NCI-H2196 treated with DMSO at 0.1 percent for 48 hours (cell line): ENCODE measurements at regions not wholly inside any gene's neighbourhood (a gene's known extent, or its start where the extent isn't known, plus 50 kb on each side); places are given as distances from the start of the nearest gene placed in this dataset.
"Not testable (repeated sequence)": the region's sequence is repeated elsewhere in the genome, so short reads cannot be mapped to it uniquely, and the experiment has no call there.

Experiments
- DNase-seq: peaks from one replicate; lab custom pipeline; 2025; ENCODE audit not compliant: unreplicated experiment; lab: John Stamatoyannopoulos, UW

DNA sequence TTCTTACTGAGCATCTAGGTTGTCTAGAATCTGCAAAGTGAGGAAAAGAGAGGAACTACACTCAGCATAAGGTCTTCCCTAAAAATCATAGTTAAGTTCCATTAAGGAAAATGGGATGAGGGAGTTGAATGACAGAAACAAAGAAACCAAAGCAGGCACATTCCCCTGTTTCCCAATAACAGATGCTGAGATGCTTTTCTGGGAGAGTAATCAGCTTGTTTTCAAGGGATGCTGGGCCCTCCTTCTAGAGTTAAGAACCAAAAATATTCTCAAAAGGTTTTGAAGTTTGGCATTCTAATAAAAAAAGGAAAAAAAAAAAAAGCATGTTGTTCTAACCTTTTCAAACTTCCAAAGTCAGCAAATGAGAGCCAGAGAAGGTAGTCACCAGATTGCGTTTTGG is 105.2 kb upstream of the ZNF648 start:
- DNase-seq: no peak

DNA sequence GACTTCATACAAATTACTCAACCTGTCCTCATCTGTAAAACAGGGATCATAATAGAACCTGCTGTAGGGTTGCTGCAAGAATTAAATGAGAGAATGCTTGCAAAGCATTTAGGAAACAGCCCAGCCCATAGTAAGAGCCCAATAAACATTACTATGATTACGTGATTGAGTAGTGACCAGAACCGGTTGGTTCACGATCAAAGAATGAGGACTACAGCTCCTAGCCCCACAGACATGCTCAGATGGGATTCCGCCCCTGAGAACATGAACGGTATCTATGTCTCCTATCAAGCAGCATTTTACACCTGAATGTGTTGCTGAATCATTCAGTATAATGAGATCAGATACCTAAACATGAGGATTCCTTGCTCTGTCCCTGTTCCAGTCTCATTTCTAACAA is 104.8 kb upstream of the ZNF648 start:
- no peak for DNase-seq

DNA sequence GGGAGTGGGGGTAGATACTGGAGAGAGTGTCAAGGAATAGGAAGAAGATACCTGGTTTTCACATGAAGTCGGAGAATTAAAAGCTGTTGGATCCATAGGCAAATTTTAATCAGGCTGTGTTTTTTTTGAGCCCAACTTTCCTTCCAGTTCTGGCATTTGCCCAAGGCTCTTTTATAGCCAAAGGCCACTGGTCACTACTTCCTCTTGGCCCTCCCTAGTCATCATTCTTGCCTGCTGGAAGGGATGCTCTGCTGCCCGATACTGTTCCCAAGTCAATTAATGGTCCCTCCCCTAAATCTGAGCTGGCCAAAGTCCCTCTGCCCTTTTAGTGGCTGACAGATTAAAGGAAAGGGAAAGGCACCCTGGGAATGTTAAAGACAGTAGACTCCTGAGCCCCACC is 102.8 kb upstream of the ZNF648 start:
- no peak for DNase-seq

DNA sequence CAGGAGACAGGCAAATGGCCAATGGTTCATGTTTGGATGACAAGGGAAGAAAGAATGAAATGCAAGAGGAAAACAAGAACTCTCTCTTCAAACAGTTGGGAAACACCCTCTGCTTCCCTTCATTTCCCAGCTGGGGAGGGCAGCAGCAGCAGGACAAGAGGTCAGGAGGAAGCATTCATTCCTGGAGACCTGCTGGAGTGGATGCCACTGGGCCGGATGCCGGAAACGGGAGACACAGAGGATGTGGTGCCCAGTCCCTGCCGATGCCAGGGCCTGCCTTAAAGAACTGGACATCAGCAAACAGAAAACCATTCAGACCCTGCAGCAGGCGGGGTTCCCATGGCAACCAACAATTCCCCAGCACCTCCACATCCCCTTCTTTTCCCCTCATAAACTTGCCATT is 102.3 kb upstream of the ZNF648 start:
- DNase-seq: no peak

DNA sequence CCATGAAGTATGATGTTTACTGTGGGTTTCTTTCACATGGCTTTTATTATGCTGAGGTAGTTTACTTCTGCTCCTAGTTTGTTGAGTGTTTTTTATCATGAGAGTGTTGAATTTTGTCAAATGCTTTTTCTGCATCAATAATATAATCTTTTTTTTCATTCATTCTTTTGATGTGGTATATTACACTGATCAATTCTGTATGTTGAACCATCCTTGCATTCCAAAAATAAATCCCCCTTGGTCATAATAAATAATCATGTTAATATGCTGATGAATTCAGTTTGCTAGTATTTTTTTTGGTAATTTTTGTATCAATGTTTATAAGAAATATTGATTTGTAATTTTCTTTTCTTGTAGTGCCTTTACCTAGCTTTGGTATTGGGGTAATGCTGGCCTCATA is 97.9 kb upstream of the ZNF648 start:
- DNase-seq: no peak

DNA sequence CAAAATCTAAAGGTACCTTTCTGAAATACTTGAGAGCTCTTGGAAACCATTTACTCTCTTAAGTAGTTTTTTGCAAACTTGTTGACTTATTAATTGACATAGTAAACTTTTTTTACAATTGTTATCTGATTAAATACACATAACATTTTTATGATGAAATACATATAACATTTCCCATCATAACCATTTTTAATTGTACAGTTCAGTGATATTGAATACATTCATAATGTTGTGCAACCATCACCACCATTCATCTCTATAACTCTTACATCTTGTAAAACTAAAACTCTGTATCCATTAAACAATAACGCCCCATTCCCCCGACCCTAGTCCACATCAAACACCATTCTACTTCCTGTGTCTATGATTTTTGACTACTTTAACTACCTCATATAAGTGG is 95.7 kb upstream of the ZNF648 start:
- no peak for DNase-seq

DNA sequence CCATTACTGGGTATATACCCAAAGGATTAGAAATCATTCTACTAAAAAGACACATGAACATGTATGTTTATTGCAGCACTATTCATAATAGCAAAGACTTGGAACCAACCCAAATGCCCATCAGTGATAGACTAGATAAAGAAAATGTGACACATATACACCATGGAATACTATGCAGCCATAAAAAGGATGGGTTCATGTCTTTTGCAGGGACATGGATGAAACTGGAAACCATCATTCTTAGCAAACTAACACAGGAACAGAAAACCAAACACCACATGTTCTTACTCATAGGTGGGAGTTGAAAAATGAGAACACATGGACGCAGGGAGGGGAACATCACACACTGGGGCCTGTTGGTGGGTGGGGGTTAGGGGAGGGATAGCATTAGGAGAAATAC is 92.9 kb upstream of the ZNF648 start:
- DNase-seq: not testable (repeated sequence)

DNA sequence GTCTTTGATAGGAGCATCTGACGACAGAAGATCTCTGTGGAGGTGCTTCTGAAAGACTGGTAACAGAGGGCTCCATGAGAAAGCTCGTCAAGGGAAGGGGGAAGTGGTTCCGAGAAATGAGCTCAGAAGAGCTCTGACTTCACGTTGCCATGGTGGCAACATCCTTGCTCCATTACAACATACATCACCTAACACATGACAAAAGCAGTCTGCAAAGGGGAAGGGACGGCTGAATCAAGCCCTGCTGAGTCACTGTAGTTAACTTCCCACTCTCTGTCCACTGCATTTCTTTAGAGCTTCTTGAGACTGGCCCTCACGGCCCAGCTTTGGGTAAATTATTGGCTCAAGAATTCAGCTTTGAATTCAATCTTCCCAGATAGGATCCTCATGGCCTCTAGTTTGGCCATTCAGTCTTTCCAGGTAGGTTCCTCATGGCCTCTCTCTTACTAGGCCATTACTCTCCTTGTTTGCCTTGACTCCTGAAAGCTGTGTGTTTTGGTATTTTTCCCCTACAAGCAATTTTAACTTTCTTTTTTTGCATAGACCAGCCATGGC is 88.0 kb upstream of the ZNF648 start:
- no peak for DNase-seq

DNA sequence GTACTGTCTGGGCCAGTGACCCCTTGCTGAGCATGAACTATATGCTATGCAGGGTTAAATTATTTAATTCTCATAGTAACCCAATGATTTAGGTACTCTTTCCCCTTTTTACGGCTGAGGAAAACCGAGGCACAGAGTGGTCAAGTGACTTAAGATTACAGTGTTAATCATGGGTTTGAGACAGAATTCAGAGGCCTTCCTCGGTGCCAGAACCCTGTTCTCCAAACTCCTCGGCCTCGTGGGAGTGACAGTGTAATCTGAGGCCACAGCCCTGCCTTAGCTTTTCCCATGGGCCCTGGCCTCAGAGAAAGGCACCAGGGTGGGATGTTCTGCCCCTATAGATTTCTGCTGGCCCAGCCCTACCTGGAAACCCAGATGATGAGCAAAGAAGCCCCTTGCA is 86.4 kb upstream of the ZNF648 start:
- no peak for DNase-seq

DNA sequence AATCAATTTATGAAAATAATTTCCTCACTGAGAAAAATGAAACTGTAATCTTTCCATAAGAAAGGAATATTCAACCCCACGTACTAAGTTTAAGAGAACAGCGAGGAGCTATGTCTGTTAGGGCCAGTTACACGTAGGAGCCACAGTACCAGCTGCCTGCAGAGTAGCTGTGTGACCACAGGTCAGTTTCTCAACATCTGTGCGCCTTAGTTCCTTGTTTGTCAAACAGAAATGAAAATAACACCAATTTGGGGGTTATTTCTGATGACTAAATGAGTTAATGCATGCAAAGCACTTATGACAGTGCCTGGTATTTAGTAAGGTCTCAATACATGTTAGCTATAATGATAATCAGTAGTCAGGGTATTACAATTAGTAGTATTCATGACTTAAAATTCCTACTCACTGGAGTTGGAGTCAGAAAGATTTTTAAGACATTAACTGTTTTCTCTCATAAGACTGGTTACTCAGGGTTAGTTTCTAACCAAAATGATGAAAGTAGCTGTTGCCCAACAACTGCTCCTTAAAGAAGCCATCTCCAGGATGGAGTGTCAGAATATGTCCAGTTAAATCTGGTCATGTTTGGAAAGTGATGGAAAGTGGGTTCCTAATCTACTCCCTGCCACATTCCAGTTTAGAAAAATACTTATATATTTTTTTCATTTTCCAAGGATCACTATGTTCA is 85.8 kb upstream of the ZNF648 start:
- DNase-seq: no peak

DNA sequence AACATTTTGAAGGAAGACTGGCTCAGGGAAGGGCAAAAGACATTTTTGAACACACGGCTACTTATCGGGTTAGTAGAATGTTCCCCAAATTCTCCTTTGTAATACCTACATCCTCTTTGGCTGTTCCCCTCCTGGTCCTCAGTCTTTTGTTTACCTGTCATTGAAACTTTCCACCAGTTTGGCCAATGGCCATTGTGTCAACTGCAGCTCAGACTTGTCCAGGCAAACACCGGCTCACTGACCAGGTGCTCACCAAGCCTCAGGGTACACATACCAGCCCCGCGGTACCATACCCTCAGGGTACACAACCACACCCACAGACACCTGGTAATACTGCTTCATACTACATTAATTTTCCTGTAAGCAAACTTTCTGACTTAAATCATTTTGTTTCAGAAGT is 84.8 kb upstream of the ZNF648 start:
- DNase-seq: no peak

DNA sequence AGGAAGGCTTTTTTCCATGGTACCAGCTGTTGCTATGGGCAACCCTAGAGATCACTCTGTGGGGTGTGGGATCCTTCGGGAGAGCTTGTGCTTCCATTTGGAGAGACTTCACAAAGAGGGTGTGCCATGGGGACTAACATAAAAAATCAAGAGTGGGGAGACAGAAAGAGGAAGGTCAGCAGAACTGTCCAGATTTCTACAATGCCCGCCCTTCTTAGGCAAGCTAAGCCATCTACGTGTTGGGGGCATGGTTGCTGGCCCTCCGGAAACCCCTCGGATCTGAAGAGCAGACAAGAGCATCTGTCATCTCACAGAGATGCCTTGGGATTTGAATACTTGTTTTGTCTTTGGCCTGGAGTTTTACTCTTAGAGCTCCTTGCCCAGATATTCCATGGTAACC is 83.9 kb upstream of the ZNF648 start:
- DNase-seq: no peak

DNA sequence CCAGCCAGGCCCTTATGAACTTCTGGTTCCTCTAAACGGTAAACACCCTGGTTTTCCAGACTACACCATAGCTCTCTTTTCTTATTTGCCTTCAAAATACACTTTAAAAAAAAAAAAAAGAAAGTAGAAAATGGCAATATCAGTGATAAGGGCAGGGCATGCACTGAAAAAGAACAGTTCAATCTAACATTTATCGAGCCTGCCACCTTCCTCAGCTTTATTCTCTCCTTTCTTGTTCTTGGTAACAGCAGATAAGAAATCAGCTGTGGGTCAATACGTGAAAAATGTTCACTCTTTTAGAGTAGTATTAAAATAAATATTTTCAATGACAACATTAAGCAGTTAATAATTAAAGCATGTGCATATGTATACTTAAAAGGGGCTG is 83.1 kb upstream of the ZNF648 start:
- DNase-seq: no peak

DNA sequence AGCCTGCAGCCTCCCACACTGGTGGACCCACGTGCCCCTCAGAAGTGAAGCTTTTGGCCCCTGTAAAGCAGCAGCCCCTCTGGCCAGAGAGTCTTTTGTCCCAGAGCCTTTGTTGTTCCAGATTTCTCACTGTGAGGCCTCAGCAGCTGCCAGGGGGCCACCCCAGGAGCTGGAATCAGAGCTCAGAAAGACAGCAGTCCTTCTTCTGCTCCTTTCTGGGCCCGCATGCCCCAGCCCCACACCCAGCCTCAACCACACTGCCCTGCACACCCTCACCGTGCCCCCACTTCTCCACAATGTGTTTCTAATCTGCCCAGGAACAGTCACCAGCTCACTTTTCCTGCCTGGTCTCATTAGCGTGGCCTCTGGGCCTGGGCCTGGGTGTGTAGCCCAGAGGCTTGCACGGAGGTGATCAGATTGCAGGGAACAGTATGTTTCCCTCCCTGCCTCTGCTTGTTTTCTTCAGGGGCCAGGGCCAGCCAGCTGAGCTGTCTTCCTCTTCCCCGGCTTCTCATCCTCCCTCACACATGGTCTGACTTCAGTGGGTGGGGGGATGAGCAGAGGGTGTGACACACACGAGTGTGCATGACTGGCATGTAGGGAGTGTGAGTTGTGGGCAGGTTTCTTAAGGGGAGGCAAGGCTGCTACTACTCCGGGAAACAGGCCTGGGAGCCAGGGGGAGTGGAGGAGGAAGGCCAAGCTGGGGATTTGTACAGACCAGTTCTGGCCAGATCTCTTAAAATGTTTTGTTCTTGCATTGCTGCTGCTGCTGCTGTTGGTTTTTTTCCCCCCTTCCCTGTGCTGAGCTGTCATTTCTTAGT is 82.5 kb upstream of the ZNF648 start:
- DNase-seq: no peak

DNA sequence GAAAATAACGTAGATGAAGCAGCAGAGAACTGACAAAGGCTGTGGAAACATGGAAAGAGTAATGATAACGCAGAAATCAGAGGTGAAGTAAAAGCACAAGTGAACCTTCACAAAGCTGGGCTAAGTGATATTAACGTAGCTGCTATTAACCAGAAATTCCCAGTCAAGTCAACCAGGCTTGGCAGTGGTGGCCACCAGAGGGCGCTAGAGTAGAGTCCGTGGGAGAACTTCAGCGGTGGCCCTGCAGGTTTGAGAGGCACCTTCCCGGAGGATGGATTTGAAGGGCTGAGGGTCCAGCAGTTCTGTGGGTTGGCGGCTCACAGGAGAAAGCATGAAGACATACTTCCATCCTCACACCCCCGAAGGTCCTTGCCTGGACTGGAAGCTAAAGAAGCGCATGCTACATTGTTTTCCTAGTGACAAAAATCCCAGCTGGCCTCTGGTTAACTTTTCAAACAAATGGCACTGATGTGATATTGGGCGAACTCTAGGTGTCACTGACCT is 81.7 kb upstream of the ZNF648 start:
- peak; percentile 66 for DNase-seq

DNA sequence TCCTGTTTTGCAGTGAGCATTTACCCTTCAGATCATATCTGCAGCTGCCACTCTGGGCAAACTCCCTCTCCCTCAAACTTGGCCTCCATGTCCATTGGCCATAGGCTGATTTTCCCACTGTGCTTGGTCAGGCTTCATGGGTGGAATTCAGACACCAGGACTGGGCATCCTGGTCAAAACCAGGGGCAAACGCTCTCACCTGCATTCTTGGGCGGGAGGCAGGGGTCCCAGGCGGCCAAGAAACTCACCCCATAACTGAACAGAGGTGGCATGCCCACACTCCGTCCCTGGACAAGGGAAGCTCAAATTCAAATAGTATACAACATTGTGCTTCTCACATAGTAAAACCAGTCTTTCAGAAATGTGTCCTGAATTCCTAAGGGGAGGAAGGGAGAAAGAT is 81.1 kb upstream of the ZNF648 start:
- DNase-seq: no peak

DNA sequence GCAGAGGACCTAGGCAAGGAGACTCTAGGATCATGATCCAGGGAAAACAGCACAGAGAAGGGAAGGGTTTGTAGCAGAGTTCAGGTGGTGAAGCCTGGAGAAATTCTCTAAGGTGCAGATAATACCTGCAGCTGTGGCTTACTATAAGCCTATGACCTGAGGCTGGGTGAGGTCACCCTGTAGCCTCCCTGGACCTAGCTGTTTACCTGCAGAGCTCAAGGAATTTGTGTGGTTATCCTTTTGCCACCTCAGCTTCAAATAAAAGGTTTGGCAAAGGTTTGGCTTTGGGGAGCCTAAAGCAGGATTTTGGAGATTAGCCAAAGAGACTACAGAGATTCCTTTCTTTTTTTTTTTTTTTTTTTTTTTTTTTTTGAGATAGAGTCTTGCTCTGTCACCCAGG is 79.5 kb upstream of the ZNF648 start:
- DNase-seq: no peak

DNA sequence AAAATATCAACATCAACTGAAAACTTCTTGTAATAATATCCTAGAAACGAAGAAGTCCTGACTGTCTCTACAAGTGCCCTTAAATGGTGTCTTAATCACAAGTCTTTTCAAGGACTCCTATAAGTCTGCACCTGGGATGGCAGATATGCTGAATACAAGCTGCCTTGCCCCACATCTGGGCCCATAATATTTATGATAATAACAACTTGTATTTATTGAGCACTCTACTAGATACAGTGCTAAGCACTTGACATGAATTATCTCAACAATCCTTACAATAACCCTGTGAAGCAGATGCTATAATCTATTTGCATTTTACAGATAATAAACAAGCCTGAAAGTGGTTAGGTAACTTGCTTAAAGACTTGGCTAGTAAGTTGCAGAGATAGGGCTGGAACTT is 78.0 kb upstream of the ZNF648 start:
- DNase-seq: no peak

DNA sequence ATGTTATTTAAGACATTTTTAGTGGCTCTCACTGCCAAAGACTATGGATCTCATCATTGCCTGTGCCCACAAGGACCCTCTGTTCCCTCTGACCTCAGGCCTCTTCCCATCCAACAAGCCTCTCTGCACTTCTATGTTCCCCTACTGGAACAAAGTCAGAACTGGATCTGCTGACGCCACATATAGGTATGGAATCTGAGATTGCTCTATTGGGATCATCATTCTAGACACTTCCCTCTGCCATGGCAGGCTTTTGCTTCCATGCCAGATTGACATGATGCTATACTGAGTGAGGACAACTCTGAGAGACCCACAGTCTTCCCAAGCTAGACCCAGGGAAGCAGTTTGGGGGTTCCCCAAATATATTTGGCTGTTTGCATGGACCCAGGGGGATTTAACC is 76.0 kb upstream of the ZNF648 start:
- no peak for DNase-seq

DNA sequence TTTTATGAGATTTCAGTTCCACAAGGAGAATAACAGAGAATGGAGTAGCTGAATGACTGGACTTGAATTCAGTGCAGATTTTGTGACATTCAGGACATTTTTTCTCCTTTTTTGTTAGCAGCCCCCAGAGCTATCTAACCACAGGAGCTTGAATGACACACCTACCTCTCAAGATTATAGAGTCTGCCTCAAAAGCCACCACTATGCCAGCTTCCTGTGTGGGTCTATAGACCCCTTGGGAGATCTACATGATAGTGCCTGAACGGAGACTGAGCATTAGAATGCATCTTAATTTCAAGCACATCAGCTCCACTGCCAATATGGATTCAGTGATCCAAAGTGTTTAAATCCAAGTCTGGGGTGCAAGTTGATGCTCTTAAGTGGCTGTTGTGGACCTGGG is 74.4 kb upstream of the ZNF648 start:
- no peak for DNase-seq

DNA sequence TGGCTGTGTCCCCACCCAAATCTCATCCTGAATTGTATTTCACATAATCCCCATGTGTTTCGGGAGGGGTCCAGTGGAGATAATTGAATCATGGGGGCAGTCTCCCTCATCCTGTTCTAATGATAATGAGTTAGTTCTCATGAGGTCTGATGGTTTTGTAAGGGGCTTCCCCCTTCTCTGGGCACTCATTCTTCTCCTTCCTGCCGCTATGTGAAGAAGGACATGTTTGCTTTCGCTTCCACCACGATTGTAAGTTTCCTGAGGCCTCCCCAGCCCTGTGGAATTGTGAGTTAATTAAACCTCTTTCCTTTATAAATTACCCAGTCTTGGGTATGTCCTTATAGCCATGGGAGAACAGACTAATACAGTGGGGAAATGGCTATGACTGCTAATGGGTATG is 72.7 kb upstream of the ZNF648 start:
- DNase-seq: no peak

DNA sequence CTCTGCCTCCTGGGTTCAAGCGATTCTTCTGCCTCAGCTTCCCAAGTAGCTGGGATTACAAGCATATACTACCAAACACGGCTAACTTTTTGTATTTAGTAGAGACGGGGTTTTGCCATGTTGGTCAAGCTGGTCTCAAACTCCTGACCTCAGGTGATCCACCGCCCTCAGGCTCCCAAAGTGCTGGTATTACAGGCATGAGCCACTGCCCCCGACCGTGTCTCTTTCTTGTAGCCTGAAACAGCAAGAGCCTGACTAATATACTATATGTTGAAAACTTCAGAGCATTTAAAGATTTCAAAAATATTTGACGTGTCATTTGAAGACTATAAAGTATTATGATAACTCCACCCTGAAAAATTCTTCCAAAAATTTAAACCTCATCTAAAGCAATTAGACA is 71.7 kb upstream of the ZNF648 start:
- no peak for DNase-seq
